IMR-90 (cell line): ENCODE measurements at regions not wholly inside any gene's neighbourhood (a gene's known extent, or its start where the extent isn't known, plus 50 kb on each side); places are given as distances from the start of the nearest gene placed in this dataset.

ENCODE experiments used
- ATAC-seq: fragments of 200-7000 bp; cut with Tn5 transposase; 2 replicates; pipeline ENCODE4 v1.9.1; 2020; ENCODE audit warnings: low read depth, mild to moderate bottlenecking, moderate library complexity
- BruUV-seq: library from RNA; stranded (reverse); fragments of 400-500 nt; replicated peaks from 2 replicates; lab custom pipeline; 2021; lab: Mats Ljungman, UMichigan
- CTCF ChIA-PET: fragments of 300-600 bp; formaldehyde crosslinking; extraction: SDS; loops from one replicate; lab custom pipeline; 2021; ENCODE audit warnings: antibody characterized with exemption; lab: Yijun Ruan, JAX
- POLR2A ChIA-PET: fragments of 300-600 bp; sonication (Branson Sonifier 250); formaldehyde crosslinking; loops from one replicate; lab custom pipeline; 2022; ENCODE audit warnings: antibody characterized with exemption; ENCODE audit not compliant: unreplicated experiment; lab: Charles Lee
- DNase-seq: peaks from one replicate; pipeline ENCODE4 v3.0.0; 2013
- H2AFZ ChIP-seq: replicated peaks from 2 replicates; pipeline ENCODE3; 2013; ENCODE audit warnings: low read length, mild to moderate bottlenecking; ENCODE audit not compliant: poor library complexity
- H2AK5ac ChIP-seq: 2 replicates; pipeline ENCODE4 v1.6.1; 2013; ENCODE audit warnings: low read depth, low read length, inconsistent platforms
- H2AK9ac ChIP-seq: replicated peaks from 2 replicates; pipeline ENCODE3; 2013; ENCODE audit warnings: mild to moderate bottlenecking, low read depth, low read length, moderate library complexity; ENCODE audit not compliant: poor library complexity
- H2BK120ac ChIP-seq: 2 replicates; pipeline ENCODE4 v1.6.1; 2013; ENCODE audit warnings: low read depth, low read length, inconsistent platforms
- H2BK15ac ChIP-seq: 3 replicates; pipeline ENCODE4 v1.6.1; 2013; ENCODE audit warnings: low read depth, low read length, inconsistent platforms
- H2BK20ac ChIP-seq: 2 replicates; pipeline ENCODE4 v1.6.1; 2013; ENCODE audit warnings: low read depth, mild to moderate bottlenecking, inconsistent platforms, low read length, moderate library complexity
- H2BK5ac ChIP-seq: 2 replicates; pipeline ENCODE4 v1.6.1; 2013; ENCODE audit warnings: mild to moderate bottlenecking, low read depth, low read length, inconsistent platforms; ENCODE audit not compliant: poor library complexity, severe bottlenecking
- H3K14ac ChIP-seq: replicated peaks from 2 replicates; pipeline ENCODE4 v1.6.1; 2013; ENCODE audit warnings: low read depth, low read length, inconsistent platforms
- H3K18ac ChIP-seq: 2 replicates; pipeline ENCODE4 v1.6.1; 2013; ENCODE audit warnings: low read depth, low read length, control low read depth
- H3K23ac ChIP-seq: 2 replicates; pipeline ENCODE4 v1.6.1; 2013; ENCODE audit warnings: low read depth, low read length, inconsistent platforms
- H3K27ac ChIP-seq: 2 replicates; pipeline ENCODE4 v1.5.1; 2013; ENCODE audit warnings: mild to moderate bottlenecking, control low read depth, low read length; ENCODE audit not compliant: insufficient read depth
- H3K27me3 ChIP-seq: 2 replicates; pipeline ENCODE4 v1.6.1; 2013; ENCODE audit warnings: low read length; ENCODE audit not compliant: control insufficient read depth, insufficient read depth
- H3K36me3 ChIP-seq: 2 replicates; pipeline ENCODE4 v1.6.1; 2013; ENCODE audit warnings: low read length, mixed read lengths; ENCODE audit not compliant: control insufficient read depth, insufficient read depth
- H3K4ac ChIP-seq: 2 replicates; pipeline ENCODE4 v1.6.1; 2013; ENCODE audit warnings: low read depth, low read length, inconsistent platforms
- H3K4me1 ChIP-seq: 2 replicates; pipeline ENCODE4 v1.6.1; 2013; ENCODE audit warnings: low read length, mixed read lengths; ENCODE audit not compliant: control insufficient read depth, insufficient read depth
- H3K4me2 ChIP-seq: 2 replicates; pipeline ENCODE4 v1.6.1; 2013; ENCODE audit warnings: low read depth, mild to moderate bottlenecking, control low read depth, low read length, moderate library complexity
- H3K4me3 ChIP-seq: 2 replicates; pipeline ENCODE4 v1.5.1; 2013; ENCODE audit warnings: low read depth, mild to moderate bottlenecking, control low read depth, low read length, moderate library complexity; ENCODE audit not compliant: insufficient read depth
- H3K56ac ChIP-seq: 2 replicates; pipeline ENCODE4 v1.6.1; 2013; ENCODE audit warnings: low read length, inconsistent platforms; ENCODE audit not compliant: insufficient read depth; ENCODE audit errors: extremely low read depth
- H3K79me1 ChIP-seq, 2 experiments: 2 replicates each; pipeline ENCODE4 v1.6.1; 2013; ENCODE audit warnings: low read length in 2 of 2, inconsistent platforms in 1 of 2, low read depth in 1 of 2
- H3K9ac ChIP-seq: 2 replicates; pipeline ENCODE4 v1.6.1; 2013; ENCODE audit warnings: low read depth, low read length, control low read depth
- H3K9me1 ChIP-seq: 2 replicates; pipeline ENCODE4 v1.6.1; 2013; ENCODE audit warnings: low read length, inconsistent platforms; ENCODE audit not compliant: insufficient read depth
- H3K9me3 ChIP-seq: 2 replicates; pipeline ENCODE4 v1.6.1; 2013; ENCODE audit warnings: low read length; ENCODE audit not compliant: control insufficient read depth, insufficient read depth
- H4K20me1 ChIP-seq: 2 replicates; pipeline ENCODE4 v1.6.1; 2013; ENCODE audit warnings: low read length, inconsistent platforms; ENCODE audit not compliant: insufficient read depth
- H4K5ac ChIP-seq: 2 replicates; pipeline ENCODE4 v1.6.1; 2013; ENCODE audit warnings: mild to moderate bottlenecking, low read depth, low read length, control low read depth
- H4K8ac ChIP-seq, 2 experiments: 2 replicates each; pipeline ENCODE4 v1.6.1; 2013; ENCODE audit warnings: low read depth in 2 of 2, low read length in 2 of 2, control low read depth in 1 of 2, inconsistent platforms in 1 of 2
- H4K91ac ChIP-seq: 2 replicates; pipeline ENCODE4 v1.6.1; 2013; ENCODE audit warnings: low read depth, low read length, inconsistent platforms; ENCODE audit not compliant: insufficient read depth
- CEBPB ChIP-seq: IDR thresholded peaks from 2 replicates; pipeline ENCODE4 v1.6.1; 2012; ENCODE audit warnings: low read depth, low read length, improper control_type of control experiment
- CHD1 ChIP-seq: IDR thresholded peaks from 2 replicates; pipeline ENCODE4 v1.6.1; 2012; ENCODE audit warnings: low read depth, low read length, improper control_type of control experiment
- FOS ChIP-seq: fragments of 150-350 bp; IDR thresholded peaks from 2 replicates; pipeline ENCODE4 v1.6.1; 2016; ENCODE audit warnings: low read depth, low read length
- NFE2L2 ChIP-seq: fragments of 150-350 bp; IDR thresholded peaks from 2 replicates; pipeline ENCODE4 v1.6.1; 2016; ENCODE audit warnings: low read depth, mild to moderate bottlenecking, low read length
- RCOR1 ChIP-seq: IDR thresholded peaks from 2 replicates; pipeline ENCODE4 v1.6.1; 2012; ENCODE audit warnings: mild to moderate bottlenecking, low read length, improper control_type of control experiment; ENCODE audit not compliant: insufficient replicate concordance
- WGBS, 2 experiments: methylation state at CpG; one replicate each; pipeline versions ENCODE4 v1.1.5 to v1.1.7; 2013; ENCODE audit warnings: missing lambda C conversion rate in 2 of 2; ENCODE audit not compliant: insufficient read length in 1 of 2; ENCODE audit errors: extremely low coverage in 2 of 2; 5-methylcytosine and 5-hydroxymethylcytosine counted together
- dilution Hi-C: fragments of 300-500 bp; cut with HindIII; formaldehyde crosslinking; loops from one replicate; pipeline ENCODE4 v1.14.3; 2018; ENCODE audit warnings: low sequenced_read_pairs; ENCODE audit not compliant: unreplicated experiment
- in situ Hi-C: fragments of 300-500 bp; cut with MboI; formaldehyde crosslinking; loops from 3 replicates; pipeline ENCODE4 v1.14.3; 2019; ENCODE audit warnings: low sequenced_read_pairs, inconsistent platforms, mixed read lengths
- intact Hi-C: fragments of 100-400 bp; cut with micrococcal nuclease; formaldehyde crosslinking; loops from 2 replicates; pipeline ENCODE4 v1.10.0; 2022
- TF ChIP-seq, protein P1 (sequence below): conservative IDR thresholded peaks from 2 replicates; pipeline ENCODE4 v1.5.1; 2012; ENCODE audit warnings: mild to moderate bottlenecking, low read depth, low read length, improper control_type of control experiment
- TF ChIP-seq, protein P2 (sequence below): fragments of 150-350 bp; IDR thresholded peaks from 2 replicates; pipeline ENCODE4 v1.6.1; 2016; ENCODE audit warnings: low read depth, mild to moderate bottlenecking, low read length, moderate library complexity, borderline replicate concordance

DNA sequence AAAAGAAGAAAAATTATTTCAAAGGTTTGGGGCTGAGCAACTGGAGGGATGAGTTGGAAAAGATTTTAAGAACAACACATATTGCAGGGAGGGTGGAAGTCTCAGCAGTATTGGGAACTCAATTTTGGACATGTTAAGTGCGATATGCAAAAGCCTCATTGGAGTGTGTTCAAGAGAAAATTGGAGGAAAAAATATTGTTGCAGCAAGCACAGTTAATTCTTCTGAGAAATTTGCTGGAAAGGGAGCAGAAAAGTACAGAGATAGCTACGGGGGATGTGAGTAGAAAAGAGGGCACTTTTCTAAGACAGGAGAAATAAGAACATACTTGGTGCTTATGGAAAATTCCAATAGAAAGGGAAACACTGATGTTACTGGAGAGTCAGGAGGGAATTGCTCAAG is 59.8 kb upstream of the MAGI2 start:
- Histone ChIP-seq H3K27ac (no peak overlapping the region), H3K4me2 (no peak overlapping the region), H3K27me3 (no peaks in the 10 kb centered on the region), H2BK5ac (no peak overlapping the region), H3K36me3 (no peaks in the 10 kb centered on the region), H4K8ac (no peak overlapping the region), H3K4me3 (no peak overlapping the region), H3K18ac (no peak overlapping the region), H3K9me3 (no peaks in the 10 kb centered on the region), H3K79me1 (no peaks in the 10 kb centered on the region), H3K23ac (no peak overlapping the region), H2AK5ac (no peak overlapping the region), H3K4me1 (no peaks in the 10 kb centered on the region; the same call in 1 of the 2 replicates), H3K9me1 (no peaks in the 10 kb centered on the region), H2AFZ (no peak overlapping the region), H3K56ac (no peak overlapping the region), H2BK120ac (no peak overlapping the region), H4K5ac (no peak overlapping the region), H3K9ac (no peak overlapping the region), H2AK9ac (no peak overlapping the region), H2BK15ac (no peak overlapping the region), H4K20me1 (no peaks in the 10 kb centered on the region), H4K91ac (no peak overlapping the region), H3K14ac (no peak overlapping the region), H3K4ac (no peak overlapping the region), H2BK20ac (peak overlapping the region; percentile 27; the same call in 1 of the 2 replicates)
- dilution Hi-C loops (no loop called here), intact Hi-C loops (no loop called here), in situ Hi-C loops (no loop called here)
- BruUV-seq, result no TSS peak
- no peak for DNase-seq
- ChIA-PET POLR2A (no interaction called here), CTCF (no interaction called here)
- WGBS, 2 experiments, result 100% methylated on average over 2 of the region's 2 CpGs; no CpG with 5 or more reads in 1 of the 2 experiments
- no peak for ATAC-seq
- no peak for TF ChIP-seq RCOR1
- no peak for TF ChIP-seq CEBPB
- no peak for TF ChIP-seq FOS
- TF ChIP-seq, protein P1, sequence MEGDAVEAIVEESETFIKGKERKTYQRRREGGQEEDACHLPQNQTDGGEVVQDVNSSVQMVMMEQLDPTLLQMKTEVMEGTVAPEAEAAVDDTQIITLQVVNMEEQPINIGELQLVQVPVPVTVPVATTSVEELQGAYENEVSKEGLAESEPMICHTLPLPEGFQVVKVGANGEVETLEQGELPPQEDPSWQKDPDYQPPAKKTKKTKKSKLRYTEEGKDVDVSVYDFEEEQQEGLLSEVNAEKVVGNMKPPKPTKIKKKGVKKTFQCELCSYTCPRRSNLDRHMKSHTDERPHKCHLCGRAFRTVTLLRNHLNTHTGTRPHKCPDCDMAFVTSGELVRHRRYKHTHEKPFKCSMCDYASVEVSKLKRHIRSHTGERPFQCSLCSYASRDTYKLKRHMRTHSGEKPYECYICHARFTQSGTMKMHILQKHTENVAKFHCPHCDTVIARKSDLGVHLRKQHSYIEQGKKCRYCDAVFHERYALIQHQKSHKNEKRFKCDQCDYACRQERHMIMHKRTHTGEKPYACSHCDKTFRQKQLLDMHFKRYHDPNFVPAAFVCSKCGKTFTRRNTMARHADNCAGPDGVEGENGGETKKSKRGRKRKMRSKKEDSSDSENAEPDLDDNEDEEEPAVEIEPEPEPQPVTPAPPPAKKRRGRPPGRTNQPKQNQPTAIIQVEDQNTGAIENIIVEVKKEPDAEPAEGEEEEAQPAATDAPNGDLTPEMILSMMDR, result no peak
- TF ChIP-seq NFE2L2, result no peak
- TF ChIP-seq, protein P2, sequence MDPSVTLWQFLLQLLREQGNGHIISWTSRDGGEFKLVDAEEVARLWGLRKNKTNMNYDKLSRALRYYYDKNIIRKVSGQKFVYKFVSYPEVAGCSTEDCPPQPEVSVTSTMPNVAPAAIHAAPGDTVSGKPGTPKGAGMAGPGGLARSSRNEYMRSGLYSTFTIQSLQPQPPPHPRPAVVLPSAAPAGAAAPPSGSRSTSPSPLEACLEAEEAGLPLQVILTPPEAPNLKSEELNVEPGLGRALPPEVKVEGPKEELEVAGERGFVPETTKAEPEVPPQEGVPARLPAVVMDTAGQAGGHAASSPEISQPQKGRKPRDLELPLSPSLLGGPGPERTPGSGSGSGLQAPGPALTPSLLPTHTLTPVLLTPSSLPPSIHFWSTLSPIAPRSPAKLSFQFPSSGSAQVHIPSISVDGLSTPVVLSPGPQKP, result no peak
- no peak for TF ChIP-seq CHD1
